Effector memory CD8-positive, alpha-beta T cell (primary cell): ENCODE measurements at regions not wholly inside any gene's neighbourhood (a gene's known extent, or its start where the extent isn't known, plus 50 kb on each side); places are given as distances from the start of the nearest gene placed in this dataset.

Experiments used
- ATAC-seq: fragments of 150-1000 bp; cut with Tn5 transposase; replicated peaks from 2 replicates; pipeline ENCODE4 v1.10.0; 2021; ENCODE audit warnings: mild to moderate bottlenecking, moderate library complexity
- DNase-seq, 3 experiments: peaks; one replicate each; pipeline ENCODE4 v3.0.0; 2021
- H3K27ac Mint-ChIP-seq, 2 donors: one replicate each; pipeline ENCODE4 v1.8.0; 2022; ENCODE audit warnings: mild to moderate bottlenecking in 2 of 2, mixed read lengths in 2 of 2, moderate library complexity in 2 of 2
- H3K27me3 Mint-ChIP-seq, 2 donors: one replicate each; pipeline ENCODE4 v1.8.0; 2022; ENCODE audit warnings: mixed read lengths in 2 of 2
- H3K36me3 Mint-ChIP-seq: one replicate; pipeline ENCODE4 v1.8.0; 2022; ENCODE audit warnings: mild to moderate bottlenecking, moderate library complexity, mixed read lengths; ENCODE audit not compliant: insufficient read depth
- H3K4me1 Mint-ChIP-seq, 2 donors: one replicate each; pipeline ENCODE4 v1.8.0; 2022; ENCODE audit warnings: low read depth in 2 of 2, mixed read lengths in 2 of 2
- H3K4me3 Mint-ChIP-seq, 2 donors: one replicate each; pipeline ENCODE4 v1.8.0; 2022; ENCODE audit warnings: mild to moderate bottlenecking in 2 of 2, mixed read lengths in 2 of 2, moderate library complexity in 2 of 2
- H3K9me3 Mint-ChIP-seq, 2 donors: one replicate each; pipeline ENCODE4 v1.8.0; 2022; ENCODE audit warnings: mixed read lengths in 2 of 2

GRCh38 chr2:120593921-120594686 lies 141.6 kb upstream of the GLI2 start:
- no peaks in the 10 kb centered on the region for H3K4me1 Mint-ChIP-seq
- H3K27ac Mint-ChIP-seq: no peak overlapping the region
- no peak for DNase-seq
- H3K4me3 Mint-ChIP-seq: no peak overlapping the region
- ATAC-seq: no peak
- H3K36me3 Mint-ChIP-seq: peaks cover 2% of the 10 kb centered on the region
- H3K9me3 Mint-ChIP-seq: no peaks in the 10 kb centered on the region
- peaks cover 15 to 41% of the 10 kb centered on the region in 2 donors for H3K27me3 Mint-ChIP-seq

- H3K27me3 Mint-ChIP-seq: peaks cover 17 to 32% of the 10 kb centered on the region in 2 donors
- no peak overlapping the region for H3K4me3 Mint-ChIP-seq
- no peak for ATAC-seq
- H3K36me3 Mint-ChIP-seq: peaks cover 2% of the 10 kb centered on the region
- H3K4me1 Mint-ChIP-seq: no peaks in the 10 kb centered on the region
- no peak for DNase-seq
- no peaks in the 10 kb centered on the region for H3K9me3 Mint-ChIP-seq
- no peak overlapping the region for H3K27ac Mint-ChIP-seq
Observed at GRCh38 chr2:120594856-120595685, 140.6 kb upstream of the GLI2 start.

GRCh38 chr2:120595739-120596138 lies 139.9 kb upstream of the GLI2 start:
- no peaks in the 10 kb centered on the region for H3K9me3 Mint-ChIP-seq
- no peaks in the 10 kb centered on the region for H3K36me3 Mint-ChIP-seq
- peaks cover 19 to 32% of the 10 kb centered on the region in 2 donors for H3K27me3 Mint-ChIP-seq
- ATAC-seq (no peak), DNase-seq (no peak)
- no peaks in the 10 kb centered on the region for H3K4me1 Mint-ChIP-seq
- no peak overlapping the region for H3K27ac Mint-ChIP-seq
- no peak overlapping the region for H3K4me3 Mint-ChIP-seq

- DNase-seq: no peak
- no peaks in the 10 kb centered on the region for H3K9me3 Mint-ChIP-seq
- ATAC-seq: no peak
- no peak overlapping the region for H3K27ac Mint-ChIP-seq
- no peaks in the 10 kb centered on the region for H3K36me3 Mint-ChIP-seq
- peaks cover 19 to 30% of the 10 kb centered on the region in 2 donors for H3K27me3 Mint-ChIP-seq
- no peaks in the 10 kb centered on the region for H3K4me1 Mint-ChIP-seq
- H3K4me3 Mint-ChIP-seq: no peak overlapping the region
Observed at GRCh38 chr2:120596191-120596811, 139.4 kb upstream of the GLI2 start.

- no peaks in the 10 kb centered on the region for H3K36me3 Mint-ChIP-seq
Observed at GRCh38 chr2:120596990-120597594, 138.6 kb upstream of the GLI2 start.

GRCh38 chr2:120597595-120598193 lies 138.0 kb upstream of the GLI2 start:
- Mint-ChIP-seq H3K36me3 (no peaks in the 10 kb centered on the region), H3K4me1 (no peaks in the 10 kb centered on the region), H3K27me3 (peaks cover 8 to 17% of the 10 kb centered on the region in 2 donors), H3K9me3 (no peaks in the 10 kb centered on the region), H3K4me3 (no peak overlapping the region), H3K27ac (no peak overlapping the region)
- DNase-seq (no peak), ATAC-seq (no peak)

More at GRCh38 chr2:120596990-120597594, 138.6 kb upstream of the GLI2 start:
- H3K27me3 Mint-ChIP-seq: peaks cover 11 to 22% of the 10 kb centered on the region in 2 donors
- no peaks in the 10 kb centered on the region for H3K9me3 Mint-ChIP-seq
- no peak for ATAC-seq
- no peak overlapping the region for H3K4me3 Mint-ChIP-seq
- DNase-seq: no peak
- no peaks in the 10 kb centered on the region for H3K4me1 Mint-ChIP-seq
- H3K27ac Mint-ChIP-seq: no peak overlapping the region

- DNase-seq (no peak), ATAC-seq (no peak)
- H3K27me3 Mint-ChIP-seq: peaks cover 8 to 15% of the 10 kb centered on the region in 2 donors
- no peak overlapping the region for H3K27ac Mint-ChIP-seq
- H3K36me3 Mint-ChIP-seq: no peaks in the 10 kb centered on the region
- H3K4me1 Mint-ChIP-seq: no peaks in the 10 kb centered on the region
- no peaks in the 10 kb centered on the region for H3K9me3 Mint-ChIP-seq
- no peak overlapping the region for H3K4me3 Mint-ChIP-seq
Observed at GRCh38 chr2:120598416-120598815, 137.3 kb upstream of the GLI2 start.

GRCh38 chr2:120599072-120599471 lies 136.6 kb upstream of the GLI2 start:
- H3K27ac Mint-ChIP-seq: no peak overlapping the region
- DNase-seq: no peak
- ATAC-seq: no peak
- no peaks in the 10 kb centered on the region for H3K36me3 Mint-ChIP-seq
- H3K4me1 Mint-ChIP-seq: no peaks in the 10 kb centered on the region
- H3K4me3 Mint-ChIP-seq: no peak overlapping the region
- H3K9me3 Mint-ChIP-seq: no peaks in the 10 kb centered on the region
- peaks cover 12 to 16% of the 10 kb centered on the region in 2 donors for H3K27me3 Mint-ChIP-seq

GRCh38 chr2:120599656-120600055 lies 136.0 kb upstream of the GLI2 start:
- Mint-ChIP-seq H3K27ac (no peak overlapping the region), H3K4me1 (no peaks in the 10 kb centered on the region), H3K9me3 (no peaks in the 10 kb centered on the region), H3K4me3 (no peak overlapping the region), H3K27me3 (peaks cover 17 to 22% of the 10 kb centered on the region in 2 donors), H3K36me3 (no peaks in the 10 kb centered on the region)
- ATAC-seq (no peak), DNase-seq (no peak)

- H3K9me3 Mint-ChIP-seq: no peaks in the 10 kb centered on the region
- H3K4me1 Mint-ChIP-seq: no peaks in the 10 kb centered on the region
- H3K27me3 Mint-ChIP-seq: peaks cover 19 to 29% of the 10 kb centered on the region in 2 donors
- no peaks in the 10 kb centered on the region for H3K36me3 Mint-ChIP-seq
- H3K27ac Mint-ChIP-seq: no peak overlapping the region
- DNase-seq: no peak
- H3K4me3 Mint-ChIP-seq: no peak overlapping the region
- no peak for ATAC-seq
Observed at GRCh38 chr2:120600335-120600734, 135.3 kb upstream of the GLI2 start.

- no peaks in the 10 kb centered on the region for H3K36me3 Mint-ChIP-seq
- no peak overlapping the region for H3K27ac Mint-ChIP-seq
- ATAC-seq (no peak), DNase-seq (no peak)
- no peaks in the 10 kb centered on the region for H3K4me1 Mint-ChIP-seq
- H3K27me3 Mint-ChIP-seq: peaks cover 24 to 34% of the 10 kb centered on the region in 2 donors
- no peaks in the 10 kb centered on the region for H3K9me3 Mint-ChIP-seq
- H3K4me3 Mint-ChIP-seq: no peak overlapping the region
Observed at GRCh38 chr2:120600786-120601185, 134.9 kb upstream of the GLI2 start.

GRCh38 chr2:120601566-120601965 lies 134.1 kb upstream of the GLI2 start:
- no peaks in the 10 kb centered on the region for H3K9me3 Mint-ChIP-seq
- DNase-seq: no peak
- ATAC-seq: no peak
- no peaks in the 10 kb centered on the region for H3K36me3 Mint-ChIP-seq
- H3K4me3 Mint-ChIP-seq: no peak overlapping the region
- H3K27me3 Mint-ChIP-seq: peaks cover 26 to 31% of the 10 kb centered on the region in 2 donors
- H3K4me1 Mint-ChIP-seq: no peaks in the 10 kb centered on the region
- H3K27ac Mint-ChIP-seq: no peak overlapping the region

GRCh38 chr2:120602251-120602650 lies 133.4 kb upstream of the GLI2 start:
- ATAC-seq (no peak), DNase-seq (no peak)
- peaks cover 0 to 3% of the 10 kb centered on the region in 2 donors for H3K4me1 Mint-ChIP-seq
- H3K27ac Mint-ChIP-seq: no peak overlapping the region
- no peak overlapping the region for H3K4me3 Mint-ChIP-seq
- H3K27me3 Mint-ChIP-seq: peaks cover 31 to 33% of the 10 kb centered on the region in 2 donors
- no peaks in the 10 kb centered on the region for H3K36me3 Mint-ChIP-seq
- no peaks in the 10 kb centered on the region for H3K9me3 Mint-ChIP-seq
